ENCODE measurements at regions not wholly inside any gene's neighbourhood (a gene's known extent, or its start where the extent isn't known, plus 50 kb on each side); places are given as distances from the start of the nearest gene placed in this dataset.
"Not testable (repeated sequence)": the region's sequence is repeated elsewhere in the genome, so short reads cannot be mapped to it uniquely, and the experiment has no call there.

GRCh38 chr7:131769241-131769640 lies 212.8 kb upstream of the PODXL start:
- no peaks in the 10 kb centered on the region for H3K4me1 ChIP-seq (ENCODE audit: control insufficient read depth, insufficient read depth, low read length)
- H3K9ac ChIP-seq (ENCODE audit: low read length in 2 of 2), result no peak overlapping the region
- no peaks in the 10 kb centered on the region for H3K36me3 ChIP-seq (ENCODE audit: control insufficient read depth in 2 of 2, insufficient read depth in 2 of 2, low read length in 2 of 2)
- no peak overlapping the region for H3K27ac ChIP-seq (ENCODE audit: low read length)
- H3K27me3 ChIP-seq (ENCODE audit: control insufficient read depth in 1 of 2, insufficient read depth in 2 of 2, low read length in 2 of 2), result peaks cover 0 to 2% of the 10 kb centered on the region in 2 donors
- no peaks in the 10 kb centered on the region for H3K9me3 ChIP-seq (ENCODE audit: control insufficient read depth in 2 of 2, low read length in 2 of 2)
- no peak overlapping the region for H3K4me3 ChIP-seq (ENCODE audit: low read length in 2 of 2)

- H3K27ac ChIP-seq (ENCODE audit: low read length), result no peak overlapping the region
- H3K27me3 ChIP-seq (ENCODE audit: control insufficient read depth in 1 of 2, insufficient read depth in 2 of 2, low read length in 2 of 2), result peaks cover 0 to 2% of the 10 kb centered on the region in 2 donors
- peaks cover 0 to 3% of the 10 kb centered on the region in 2 donors for H3K9me3 ChIP-seq (ENCODE audit: control insufficient read depth in 2 of 2, low read length in 2 of 2)
- H3K4me3 ChIP-seq (ENCODE audit: low read length in 2 of 2), result no peak overlapping the region
- no peak overlapping the region for H3K9ac ChIP-seq (ENCODE audit: low read length in 2 of 2)
- no peaks in the 10 kb centered on the region for H3K4me1 ChIP-seq (ENCODE audit: control insufficient read depth, insufficient read depth, low read length)
- no peaks in the 10 kb centered on the region for H3K36me3 ChIP-seq (ENCODE audit: control insufficient read depth in 2 of 2, insufficient read depth in 2 of 2, low read length in 2 of 2)
Measured at GRCh38 chr7:131767591-131767990, 211.2 kb upstream of the PODXL start.

- peaks cover 0 to 2% of the 10 kb centered on the region in 2 donors for H3K27me3 ChIP-seq (ENCODE audit: control insufficient read depth in 1 of 2, insufficient read depth in 2 of 2, low read length in 2 of 2)
- peaks cover 0 to 4% of the 10 kb centered on the region in 2 donors for H3K9me3 ChIP-seq (ENCODE audit: control insufficient read depth in 2 of 2, low read length in 2 of 2)
- no peaks in the 10 kb centered on the region for H3K36me3 ChIP-seq (ENCODE audit: control insufficient read depth in 2 of 2, insufficient read depth in 2 of 2, low read length in 2 of 2)
- H3K27ac ChIP-seq (ENCODE audit: low read length), result no peak overlapping the region
- H3K4me1 ChIP-seq (ENCODE audit: control insufficient read depth, insufficient read depth, low read length), result no peaks in the 10 kb centered on the region
- H3K9ac ChIP-seq (ENCODE audit: low read length in 2 of 2), result no peak overlapping the region
- H3K4me3 ChIP-seq (ENCODE audit: low read length in 2 of 2), result no peak overlapping the region
Measured at GRCh38 chr7:131765575-131765974, 209.1 kb upstream of the PODXL start.

- Histone ChIP-seq H3K36me3 (ENCODE audit: control insufficient read depth in 2 of 2, insufficient read depth in 2 of 2, low read length in 2 of 2) (no peaks in the 10 kb centered on the region), H3K9me3 (ENCODE audit: control insufficient read depth in 2 of 2, low read length in 2 of 2) (peaks cover 0 to 5% of the 10 kb centered on the region in 2 donors), H3K27ac (ENCODE audit: low read length) (no peak overlapping the region), H3K4me1 (ENCODE audit: control insufficient read depth, insufficient read depth, low read length) (no peaks in the 10 kb centered on the region), H3K27me3 (ENCODE audit: control insufficient read depth in 1 of 2, insufficient read depth in 2 of 2, low read length in 2 of 2) (peaks cover 0 to 2% of the 10 kb centered on the region in 2 donors), H3K9ac (ENCODE audit: low read length in 2 of 2) (no peak overlapping the region), H3K4me3 (ENCODE audit: low read length in 2 of 2) (no peak overlapping the region)
Measured at GRCh38 chr7:131764143-131764775, 207.8 kb upstream of the PODXL start.

- H3K4me3 ChIP-seq (ENCODE audit: low read length in 2 of 2), result no peak overlapping the region
- H3K27ac ChIP-seq (ENCODE audit: low read length), result no peak overlapping the region
- H3K9me3 ChIP-seq (ENCODE audit: control insufficient read depth in 2 of 2, low read length in 2 of 2), result peaks cover 0 to 5% of the 10 kb centered on the region in 2 donors
- peaks cover 0 to 2% of the 10 kb centered on the region in 2 donors for H3K27me3 ChIP-seq (ENCODE audit: control insufficient read depth in 1 of 2, insufficient read depth in 2 of 2, low read length in 2 of 2)
- H3K36me3 ChIP-seq (ENCODE audit: control insufficient read depth in 2 of 2, insufficient read depth in 2 of 2, low read length in 2 of 2), result no peaks in the 10 kb centered on the region
- no peaks in the 10 kb centered on the region for H3K4me1 ChIP-seq (ENCODE audit: control insufficient read depth, insufficient read depth, low read length)
- H3K9ac ChIP-seq (ENCODE audit: low read length in 2 of 2), result no peak overlapping the region
Measured at GRCh38 chr7:131762753-131763152, 206.3 kb upstream of the PODXL start.

GRCh38 chr7:131755801-131756200 lies 199.4 kb upstream of the PODXL start:
- H3K9me3 ChIP-seq (ENCODE audit: control insufficient read depth in 2 of 2, low read length in 2 of 2); H3K9ac ChIP-seq (ENCODE audit: low read length in 2 of 2); H3K27ac ChIP-seq (ENCODE audit: low read length); H3K4me1 ChIP-seq (ENCODE audit: control insufficient read depth, insufficient read depth, low read length); H3K4me3 ChIP-seq (ENCODE audit: low read length in 2 of 2); H3K27me3 ChIP-seq (ENCODE audit: control insufficient read depth in 1 of 2, insufficient read depth in 2 of 2, low read length in 2 of 2); H3K36me3 ChIP-seq (ENCODE audit: control insufficient read depth in 2 of 2, insufficient read depth in 2 of 2, low read length in 2 of 2): not testable (repeated sequence)

GRCh38 chr7:131753620-131754222 lies 197.3 kb upstream of the PODXL start:
- H3K9me3 ChIP-seq (ENCODE audit: control insufficient read depth in 2 of 2, low read length in 2 of 2), result no peaks in the 10 kb centered on the region
- peaks cover 0 to 2% of the 10 kb centered on the region in 2 donors for H3K27me3 ChIP-seq (ENCODE audit: control insufficient read depth in 1 of 2, insufficient read depth in 2 of 2, low read length in 2 of 2)
- H3K9ac ChIP-seq (ENCODE audit: low read length in 2 of 2), result no peak overlapping the region
- no peaks in the 10 kb centered on the region for H3K36me3 ChIP-seq (ENCODE audit: control insufficient read depth in 2 of 2, insufficient read depth in 2 of 2, low read length in 2 of 2)
- no peaks in the 10 kb centered on the region for H3K4me1 ChIP-seq (ENCODE audit: control insufficient read depth, insufficient read depth, low read length)
- no peak overlapping the region for H3K27ac ChIP-seq (ENCODE audit: low read length)
- H3K4me3 ChIP-seq (ENCODE audit: low read length in 2 of 2), result no peak overlapping the region

GRCh38 chr7:131747658-131748232 lies 191.3 kb upstream of the PODXL start:
- Histone ChIP-seq H3K27ac (ENCODE audit: low read length) (no peak overlapping the region), H3K27me3 (ENCODE audit: control insufficient read depth in 1 of 2, insufficient read depth in 2 of 2, low read length in 2 of 2) (peaks cover 0 to 2% of the 10 kb centered on the region in 2 donors), H3K9me3 (ENCODE audit: control insufficient read depth in 2 of 2, low read length in 2 of 2) (no peaks in the 10 kb centered on the region), H3K36me3 (ENCODE audit: control insufficient read depth in 2 of 2, insufficient read depth in 2 of 2, low read length in 2 of 2) (no peaks in the 10 kb centered on the region), H3K4me3 (ENCODE audit: low read length in 2 of 2) (no peak overlapping the region), H3K4me1 (ENCODE audit: control insufficient read depth, insufficient read depth, low read length) (no peaks in the 10 kb centered on the region), H3K9ac (ENCODE audit: low read length in 2 of 2) (no peak overlapping the region)

GRCh38 chr7:131745390-131746248 lies 189.2 kb upstream of the PODXL start:
- no peaks in the 10 kb centered on the region for H3K36me3 ChIP-seq (ENCODE audit: control insufficient read depth in 2 of 2, insufficient read depth in 2 of 2, low read length in 2 of 2)
- H3K4me3 ChIP-seq (ENCODE audit: low read length in 2 of 2), result no peak overlapping the region
- no peak overlapping the region for H3K27ac ChIP-seq (ENCODE audit: low read length)
- peaks cover 0 to 2% of the 10 kb centered on the region in 2 donors for H3K27me3 ChIP-seq (ENCODE audit: control insufficient read depth in 1 of 2, insufficient read depth in 2 of 2, low read length in 2 of 2)
- H3K9ac ChIP-seq (ENCODE audit: low read length in 2 of 2), result no peak overlapping the region
- H3K9me3 ChIP-seq (ENCODE audit: control insufficient read depth in 2 of 2, low read length in 2 of 2), result no peaks in the 10 kb centered on the region
- no peaks in the 10 kb centered on the region for H3K4me1 ChIP-seq (ENCODE audit: control insufficient read depth, insufficient read depth, low read length)

GRCh38 chr7:131741446-131741845 lies 185.0 kb upstream of the PODXL start:
- Histone ChIP-seq H3K4me1 (ENCODE audit: control insufficient read depth, insufficient read depth, low read length) (no peaks in the 10 kb centered on the region), H3K9me3 (ENCODE audit: control insufficient read depth in 2 of 2, low read length in 2 of 2) (no peaks in the 10 kb centered on the region), H3K4me3 (ENCODE audit: low read length in 2 of 2) (no peak overlapping the region), H3K27me3 (ENCODE audit: control insufficient read depth in 1 of 2, insufficient read depth in 2 of 2, low read length in 2 of 2) (peaks cover 0 to 5% of the 10 kb centered on the region in 2 donors), H3K27ac (ENCODE audit: low read length) (no peak overlapping the region), H3K36me3 (ENCODE audit: control insufficient read depth in 2 of 2, insufficient read depth in 2 of 2, low read length in 2 of 2) (no peaks in the 10 kb centered on the region), H3K9ac (ENCODE audit: low read length in 2 of 2) (no peak overlapping the region)
